ENCODE measurements at regions not wholly inside any gene's neighbourhood (a gene's known extent, or its start where the extent isn't known, plus 50 kb on each side); places are given as distances from the start of the nearest gene placed in this dataset.

DNA sequence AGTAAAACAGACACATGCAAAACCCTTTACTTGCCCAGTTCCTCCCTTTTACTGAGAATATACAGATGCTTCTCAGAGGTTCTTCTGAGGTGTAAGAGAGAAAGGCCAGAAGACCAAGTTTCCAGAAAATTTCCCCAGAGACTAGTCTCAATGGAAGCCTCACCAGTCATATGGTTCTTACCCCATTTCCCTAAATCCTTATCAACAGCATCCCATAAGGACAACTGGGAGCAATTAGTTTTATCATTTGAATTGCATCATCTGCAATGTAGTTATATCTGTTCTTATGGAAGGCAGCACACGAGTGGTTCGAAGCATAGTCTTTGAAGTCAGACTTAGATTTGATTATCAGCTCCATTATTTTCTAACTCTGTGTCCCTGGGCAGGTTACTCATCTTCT lies 203.6 kb upstream of the PPARGC1A start (continued):
- TF ChIP-seq, protein P1, sequence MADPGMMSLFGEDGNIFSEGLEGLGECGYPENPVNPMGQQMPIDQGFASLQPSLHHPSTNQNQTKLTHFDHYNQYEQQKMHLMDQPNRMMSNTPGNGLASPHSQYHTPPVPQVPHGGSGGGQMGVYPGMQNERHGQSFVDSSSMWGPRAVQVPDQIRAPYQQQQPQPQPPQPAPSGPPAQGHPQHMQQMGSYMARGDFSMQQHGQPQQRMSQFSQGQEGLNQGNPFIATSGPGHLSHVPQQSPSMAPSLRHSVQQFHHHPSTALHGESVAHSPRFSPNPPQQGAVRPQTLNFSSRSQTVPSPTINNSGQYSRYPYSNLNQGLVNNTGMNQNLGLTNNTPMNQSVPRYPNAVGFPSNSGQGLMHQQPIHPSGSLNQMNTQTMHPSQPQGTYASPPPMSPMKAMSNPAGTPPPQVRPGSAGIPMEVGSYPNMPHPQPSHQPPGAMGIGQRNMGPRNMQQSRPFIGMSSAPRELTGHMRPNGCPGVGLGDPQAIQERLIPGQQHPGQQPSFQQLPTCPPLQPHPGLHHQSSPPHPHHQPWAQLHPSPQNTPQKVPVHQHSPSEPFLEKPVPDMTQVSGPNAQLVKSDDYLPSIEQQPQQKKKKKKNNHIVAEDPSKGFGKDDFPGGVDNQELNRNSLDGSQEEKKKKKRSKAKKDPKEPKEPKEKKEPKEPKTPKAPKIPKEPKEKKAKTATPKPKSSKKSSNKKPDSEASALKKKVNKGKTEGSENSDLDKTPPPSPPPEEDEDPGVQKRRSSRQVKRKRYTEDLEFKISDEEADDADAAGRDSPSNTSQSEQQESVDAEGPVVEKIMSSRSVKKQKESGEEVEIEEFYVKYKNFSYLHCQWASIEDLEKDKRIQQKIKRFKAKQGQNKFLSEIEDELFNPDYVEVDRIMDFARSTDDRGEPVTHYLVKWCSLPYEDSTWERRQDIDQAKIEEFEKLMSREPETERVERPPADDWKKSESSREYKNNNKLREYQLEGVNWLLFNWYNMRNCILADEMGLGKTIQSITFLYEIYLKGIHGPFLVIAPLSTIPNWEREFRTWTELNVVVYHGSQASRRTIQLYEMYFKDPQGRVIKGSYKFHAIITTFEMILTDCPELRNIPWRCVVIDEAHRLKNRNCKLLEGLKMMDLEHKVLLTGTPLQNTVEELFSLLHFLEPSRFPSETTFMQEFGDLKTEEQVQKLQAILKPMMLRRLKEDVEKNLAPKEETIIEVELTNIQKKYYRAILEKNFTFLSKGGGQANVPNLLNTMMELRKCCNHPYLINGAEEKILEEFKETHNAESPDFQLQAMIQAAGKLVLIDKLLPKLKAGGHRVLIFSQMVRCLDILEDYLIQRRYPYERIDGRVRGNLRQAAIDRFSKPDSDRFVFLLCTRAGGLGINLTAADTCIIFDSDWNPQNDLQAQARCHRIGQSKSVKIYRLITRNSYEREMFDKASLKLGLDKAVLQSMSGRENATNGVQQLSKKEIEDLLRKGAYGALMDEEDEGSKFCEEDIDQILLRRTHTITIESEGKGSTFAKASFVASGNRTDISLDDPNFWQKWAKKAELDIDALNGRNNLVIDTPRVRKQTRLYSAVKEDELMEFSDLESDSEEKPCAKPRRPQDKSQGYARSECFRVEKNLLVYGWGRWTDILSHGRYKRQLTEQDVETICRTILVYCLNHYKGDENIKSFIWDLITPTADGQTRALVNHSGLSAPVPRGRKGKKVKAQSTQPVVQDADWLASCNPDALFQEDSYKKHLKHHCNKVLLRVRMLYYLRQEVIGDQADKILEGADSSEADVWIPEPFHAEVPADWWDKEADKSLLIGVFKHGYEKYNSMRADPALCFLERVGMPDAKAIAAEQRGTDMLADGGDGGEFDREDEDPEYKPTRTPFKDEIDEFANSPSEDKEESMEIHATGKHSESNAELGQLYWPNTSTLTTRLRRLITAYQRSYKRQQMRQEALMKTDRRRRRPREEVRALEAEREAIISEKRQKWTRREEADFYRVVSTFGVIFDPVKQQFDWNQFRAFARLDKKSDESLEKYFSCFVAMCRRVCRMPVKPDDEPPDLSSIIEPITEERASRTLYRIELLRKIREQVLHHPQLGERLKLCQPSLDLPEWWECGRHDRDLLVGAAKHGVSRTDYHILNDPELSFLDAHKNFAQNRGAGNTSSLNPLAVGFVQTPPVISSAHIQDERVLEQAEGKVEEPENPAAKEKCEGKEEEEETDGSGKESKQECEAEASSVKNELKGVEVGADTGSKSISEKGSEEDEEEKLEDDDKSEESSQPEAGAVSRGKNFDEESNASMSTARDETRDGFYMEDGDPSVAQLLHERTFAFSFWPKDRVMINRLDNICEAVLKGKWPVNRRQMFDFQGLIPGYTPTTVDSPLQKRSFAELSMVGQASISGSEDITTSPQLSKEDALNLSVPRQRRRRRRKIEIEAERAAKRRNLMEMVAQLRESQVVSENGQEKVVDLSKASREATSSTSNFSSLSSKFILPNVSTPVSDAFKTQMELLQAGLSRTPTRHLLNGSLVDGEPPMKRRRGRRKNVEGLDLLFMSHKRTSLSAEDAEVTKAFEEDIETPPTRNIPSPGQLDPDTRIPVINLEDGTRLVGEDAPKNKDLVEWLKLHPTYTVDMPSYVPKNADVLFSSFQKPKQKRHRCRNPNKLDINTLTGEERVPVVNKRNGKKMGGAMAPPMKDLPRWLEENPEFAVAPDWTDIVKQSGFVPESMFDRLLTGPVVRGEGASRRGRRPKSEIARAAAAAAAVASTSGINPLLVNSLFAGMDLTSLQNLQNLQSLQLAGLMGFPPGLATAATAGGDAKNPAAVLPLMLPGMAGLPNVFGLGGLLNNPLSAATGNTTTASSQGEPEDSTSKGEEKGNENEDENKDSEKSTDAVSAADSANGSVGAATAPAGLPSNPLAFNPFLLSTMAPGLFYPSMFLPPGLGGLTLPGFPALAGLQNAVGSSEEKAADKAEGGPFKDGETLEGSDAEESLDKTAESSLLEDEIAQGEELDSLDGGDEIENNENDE (IDR thresholded peaks at IDR 0.05; ENCODE audit: insufficient replicate concordance, low read length), result no peak
- TF ChIP-seq GABPA (IDR thresholded peaks at IDR 0.05; ENCODE audit: borderline replicate concordance, insufficient read depth, low read length) (no peak), ATF3 (IDR thresholded peaks at IDR 0.05; ENCODE audit: insufficient read depth, low read depth, low read length) (no peak), EGR1 (IDR thresholded peaks at IDR 0.05; ENCODE audit: borderline replicate concordance, low read depth, low read length) (no peak), SIX5 (IDR thresholded peaks at IDR 0.05; ENCODE audit: low read depth, low read length) (no peak), EP300 (IDR thresholded peaks at IDR 0.05; ENCODE audit: borderline replicate concordance in 1 of 2, low read depth in 2 of 2, low read length in 2 of 2) (no peak), CBX5 (IDR thresholded peaks at IDR 0.05; ENCODE audit: low read depth, low read length) (no peak), SUZ12 (IDR thresholded peaks at IDR 0.05; ENCODE audit: low read length) (no peak)
